Activated T-helper 17 cell treated with anti-CD3 and anti-CD28 coated beads, Interleukin-2, amount 50 U/mL, for 72 hours (primary cell): ENCODE measurements at regions not wholly inside any gene's neighbourhood (a gene's known extent, or its start where the extent isn't known, plus 50 kb on each side); places are given as distances from the start of the nearest gene placed in this dataset.

Source experiments
- ATAC-seq: fragments of 150-1000 bp; cut with Tn5 transposase; replicated peaks from 2 replicates; pipeline ENCODE4 v1.10.0; 2021; ENCODE audit warnings: mild to moderate bottlenecking, moderate library complexity
- H3K27ac Mint-ChIP-seq: one replicate; pipeline ENCODE4 v1.8.0; 2022; ENCODE audit warnings: mixed read lengths
- H3K27me3 Mint-ChIP-seq: one replicate; pipeline ENCODE4 v1.8.0; 2022; ENCODE audit warnings: mixed read lengths
- H3K36me3 Mint-ChIP-seq: one replicate; pipeline ENCODE4 v1.8.0; 2022; ENCODE audit warnings: low read depth, mild to moderate bottlenecking, mixed read lengths
- H3K4me1 Mint-ChIP-seq: one replicate; pipeline ENCODE4 v1.8.0; 2022; ENCODE audit warnings: mixed read lengths
- H3K4me3 Mint-ChIP-seq: one replicate; pipeline ENCODE4 v1.8.0; 2022; ENCODE audit warnings: mild to moderate bottlenecking, mixed read lengths
- H3K9me3 Mint-ChIP-seq: one replicate; pipeline ENCODE4 v1.8.0; 2022; ENCODE audit warnings: mixed read lengths

DNA sequence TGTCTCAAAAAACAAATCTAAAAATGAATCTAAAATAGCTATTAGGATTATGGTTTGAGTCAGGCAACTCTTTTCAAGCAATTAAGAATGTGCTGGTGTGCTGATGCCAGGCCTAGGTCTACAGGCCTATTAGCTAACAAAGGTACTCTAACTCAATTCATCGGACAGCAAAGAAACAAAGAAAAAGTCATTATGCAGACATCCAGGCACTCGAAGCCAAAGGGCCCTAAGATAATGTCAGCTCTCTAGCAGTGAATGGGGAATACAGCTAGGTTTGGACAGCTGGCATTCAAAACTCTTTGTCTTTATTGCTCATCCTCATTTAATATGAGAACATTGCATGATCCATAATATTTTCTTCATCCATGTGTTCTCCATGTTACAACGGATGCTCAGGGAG, 108.5 kb downstream of the TMEM114 start:
- Mint-ChIP-seq H3K9me3 (no peaks in the 10 kb centered on the region), H3K4me3 (no peak overlapping the region), H3K36me3 (no peaks in the 10 kb centered on the region), H3K27ac (no peak overlapping the region), H3K27me3 (peaks cover 3% of the 10 kb centered on the region), H3K4me1 (no peaks in the 10 kb centered on the region)
- ATAC-seq = no peak

DNA sequence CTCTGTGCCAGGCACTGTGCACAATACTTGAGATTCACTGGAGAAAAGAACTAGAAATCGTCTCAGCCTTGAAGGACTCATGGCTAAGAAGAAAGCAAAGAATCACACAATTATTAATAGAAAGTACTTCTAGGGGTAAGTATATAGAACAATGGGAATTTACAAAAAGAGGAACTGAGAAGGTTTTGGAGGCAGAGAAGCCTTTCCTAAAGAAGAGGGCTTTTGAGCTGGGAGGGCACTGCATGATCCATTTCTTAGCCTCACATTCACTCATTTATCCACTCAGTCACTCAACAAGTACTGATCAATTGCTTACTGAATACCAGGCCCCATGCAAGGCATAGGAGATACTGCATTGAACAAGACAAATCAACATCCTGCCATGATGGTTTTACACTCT, 113.5 kb downstream of the TMEM114 start:
- Mint-ChIP-seq H3K4me1 (no peaks in the 10 kb centered on the region), H3K27me3 (peaks cover 3% of the 10 kb centered on the region), H3K4me3 (no peak overlapping the region)

DNA sequence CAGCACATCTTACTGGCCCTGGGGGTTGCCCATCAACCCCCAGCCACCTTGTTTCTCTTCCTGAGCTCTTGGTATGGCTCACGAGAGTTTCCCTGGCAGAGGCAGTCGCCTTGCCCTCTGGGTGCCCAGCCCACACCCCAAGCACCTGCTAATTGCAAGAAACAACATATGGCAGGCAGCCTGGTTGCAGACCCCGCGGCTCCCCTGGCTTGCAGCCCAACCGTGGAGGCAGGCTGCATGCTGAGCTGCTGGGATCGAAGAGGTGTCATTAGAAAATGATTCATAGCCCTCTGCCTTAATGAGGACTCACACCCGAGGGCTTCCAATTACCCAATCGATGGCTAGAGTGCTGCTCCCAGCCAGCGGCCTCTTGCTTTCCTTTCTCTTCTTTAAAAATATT, 115.7 kb downstream of the TMEM114 start:
- H3K4me3 Mint-ChIP-seq = no peak overlapping the region
- H3K9me3 Mint-ChIP-seq = peaks cover 5% of the 10 kb centered on the region
- no peaks in the 10 kb centered on the region for H3K4me1 Mint-ChIP-seq
- H3K27ac Mint-ChIP-seq = no peak overlapping the region
- H3K27me3 Mint-ChIP-seq = peaks cover 3% of the 10 kb centered on the region
- no peak for ATAC-seq
- H3K36me3 Mint-ChIP-seq = no peaks in the 10 kb centered on the region

More for the DNA sequence above, 113.5 kb downstream of the TMEM114 start:
- ATAC-seq = no peak
- H3K9me3 Mint-ChIP-seq = peaks cover 5% of the 10 kb centered on the region
- no peaks in the 10 kb centered on the region for H3K36me3 Mint-ChIP-seq
- H3K27ac Mint-ChIP-seq = no peak overlapping the region

DNA sequence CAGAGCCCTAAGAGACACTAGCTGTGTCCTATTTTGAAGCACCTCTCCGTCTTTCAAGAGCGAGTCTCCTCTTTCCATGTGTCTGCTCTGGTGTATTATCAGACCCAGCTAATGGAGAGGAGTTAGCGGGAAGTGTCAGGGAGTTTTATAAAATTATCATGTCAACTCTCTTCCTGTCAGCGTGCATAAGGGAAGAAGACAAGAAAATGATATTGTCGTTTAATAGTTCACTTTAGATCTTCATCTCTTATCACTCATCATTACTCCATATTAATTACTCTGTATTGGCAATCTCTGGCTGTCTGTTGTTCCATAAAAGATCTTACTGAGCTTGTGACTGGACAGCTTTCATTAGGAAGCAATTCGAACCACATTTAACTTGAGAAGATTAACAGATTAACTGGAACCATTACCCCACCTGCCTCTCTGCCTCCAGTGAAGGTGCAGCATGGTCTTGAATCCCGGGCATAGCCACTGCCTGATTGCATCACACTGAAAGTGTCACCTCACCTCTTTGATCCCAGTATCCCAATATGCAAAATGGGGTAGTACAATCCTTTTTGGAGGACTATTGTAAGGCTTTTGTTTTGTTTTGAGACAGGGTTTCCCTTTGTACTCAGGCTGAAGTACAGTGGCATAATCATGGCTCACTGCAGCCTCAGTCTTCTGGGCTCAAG, 121.1 kb downstream of the TMEM114 start:
- H3K9me3 Mint-ChIP-seq = no peaks in the 10 kb centered on the region
- peaks cover 7% of the 10 kb centered on the region for H3K27me3 Mint-ChIP-seq
- H3K27ac Mint-ChIP-seq = no peak overlapping the region
- no peaks in the 10 kb centered on the region for H3K36me3 Mint-ChIP-seq
- no peak overlapping the region for H3K4me3 Mint-ChIP-seq
- no peak for ATAC-seq
- no peaks in the 10 kb centered on the region for H3K4me1 Mint-ChIP-seq

DNA sequence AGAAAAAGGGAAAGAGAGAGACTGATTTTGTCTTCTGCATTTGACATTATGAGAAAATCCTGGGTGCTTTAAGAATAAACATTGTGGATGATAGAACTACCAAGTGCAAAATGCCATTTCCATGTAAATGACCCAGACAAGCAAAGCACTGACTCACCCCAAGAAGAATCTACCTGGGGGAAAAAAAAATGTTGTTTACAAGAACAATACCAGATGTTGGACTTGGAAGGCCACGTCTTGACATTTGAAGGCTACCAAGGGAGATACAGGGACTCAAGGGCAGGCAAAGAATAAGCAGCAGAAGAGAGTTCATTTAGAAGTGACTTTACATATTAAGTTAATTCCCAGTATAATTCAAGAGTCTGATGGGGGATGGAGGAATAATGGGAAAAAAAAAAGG, 125.3 kb downstream of the TMEM114 start:
- H3K4me1 Mint-ChIP-seq = no peaks in the 10 kb centered on the region
- H3K27me3 Mint-ChIP-seq = peaks cover 10% of the 10 kb centered on the region
- H3K36me3 Mint-ChIP-seq = no peaks in the 10 kb centered on the region
- no peak for ATAC-seq
- no peak overlapping the region for H3K4me3 Mint-ChIP-seq
- H3K27ac Mint-ChIP-seq = no peak overlapping the region
- no peaks in the 10 kb centered on the region for H3K9me3 Mint-ChIP-seq

DNA sequence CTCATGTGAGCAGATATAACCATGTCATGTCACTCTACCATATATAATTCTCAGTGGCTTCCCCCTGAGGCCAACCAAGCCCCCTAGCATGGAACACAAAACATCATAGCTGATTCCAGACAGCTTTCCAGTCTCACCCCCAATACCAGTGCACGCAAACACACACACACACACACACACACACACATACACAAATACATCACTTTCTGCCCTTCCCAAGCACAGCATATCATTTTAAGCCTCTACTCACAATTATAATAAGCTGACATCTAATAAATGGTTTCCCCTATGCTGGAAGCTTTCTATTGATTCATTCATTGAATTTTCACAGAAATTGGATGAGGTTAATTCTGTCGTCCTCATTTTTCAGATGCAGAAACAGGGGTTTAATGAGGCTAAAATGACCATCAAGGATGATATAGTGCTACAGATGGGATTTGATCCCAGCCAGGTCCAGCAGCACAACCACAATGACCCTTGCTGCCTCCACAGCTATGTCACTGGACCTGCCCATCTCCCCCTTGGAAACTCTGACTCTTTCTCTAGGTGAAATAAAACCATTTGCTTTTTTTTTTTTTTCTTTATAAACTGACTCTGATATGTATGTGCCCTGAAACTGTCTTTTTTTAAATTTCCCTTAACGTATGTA, 131.1 kb downstream of the TMEM114 start:
- Mint-ChIP-seq H3K27ac (no peak overlapping the region), H3K36me3 (no peaks in the 10 kb centered on the region), H3K4me3 (no peak overlapping the region), H3K27me3 (peaks cover 3% of the 10 kb centered on the region), H3K4me1 (no peaks in the 10 kb centered on the region), H3K9me3 (no peaks in the 10 kb centered on the region)
- ATAC-seq = no peak

DNA sequence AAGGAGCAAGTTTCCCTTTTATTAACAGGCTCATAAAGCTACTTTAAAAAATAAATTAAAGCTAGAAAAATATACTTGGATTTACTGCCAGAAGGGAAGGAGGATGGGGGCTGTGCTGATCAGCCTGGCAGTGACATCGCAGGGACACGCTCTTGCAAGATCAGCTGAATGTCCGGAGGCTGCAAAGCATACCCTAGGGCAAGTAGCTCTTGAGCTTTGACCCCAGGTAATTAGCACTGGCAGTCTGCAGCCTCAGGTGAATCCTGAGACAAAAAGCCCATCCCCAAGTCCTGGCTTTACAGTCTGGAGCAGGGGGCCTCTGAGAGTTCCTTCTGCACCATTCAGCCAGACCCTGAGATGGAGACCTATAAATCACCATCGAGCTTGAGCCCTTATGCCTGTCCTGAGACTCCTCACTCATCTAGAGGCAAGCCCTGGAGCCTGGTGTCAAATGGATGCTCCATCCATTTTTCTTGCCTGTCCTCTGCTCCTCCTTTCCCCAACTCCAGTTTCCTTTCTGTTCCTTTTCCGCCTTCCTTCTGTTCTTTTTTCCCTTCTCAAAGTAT, 131.7 kb downstream of the TMEM114 start:
- ATAC-seq = no peak
- Mint-ChIP-seq H3K4me3 (no peak overlapping the region), H3K4me1 (no peaks in the 10 kb centered on the region), H3K27ac (no peak overlapping the region), H3K27me3 (peaks cover 3% of the 10 kb centered on the region), H3K36me3 (no peaks in the 10 kb centered on the region), H3K9me3 (no peaks in the 10 kb centered on the region)

DNA sequence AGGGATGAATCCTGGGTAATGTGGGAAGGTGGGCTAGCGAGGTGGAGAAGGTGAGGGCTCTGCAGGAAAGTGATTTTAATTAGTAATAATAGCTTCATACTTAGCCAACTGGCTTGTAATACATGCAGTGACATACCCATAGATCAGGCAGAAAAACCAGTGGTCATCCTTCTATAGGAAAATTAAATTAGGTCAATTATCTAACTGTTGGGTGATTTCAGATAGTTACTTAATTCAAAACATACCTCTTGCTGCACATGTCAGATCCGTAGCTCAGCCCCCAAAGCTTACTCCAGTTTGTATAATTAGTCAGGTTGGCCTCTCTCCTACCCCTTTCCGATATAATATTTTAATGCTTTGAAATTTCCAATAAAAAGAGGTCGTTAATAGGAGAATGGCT, 137.0 kb downstream of the TMEM114 start:
- H3K27me3 Mint-ChIP-seq = peaks cover 5% of the 10 kb centered on the region
- ATAC-seq = no peak

DNA sequence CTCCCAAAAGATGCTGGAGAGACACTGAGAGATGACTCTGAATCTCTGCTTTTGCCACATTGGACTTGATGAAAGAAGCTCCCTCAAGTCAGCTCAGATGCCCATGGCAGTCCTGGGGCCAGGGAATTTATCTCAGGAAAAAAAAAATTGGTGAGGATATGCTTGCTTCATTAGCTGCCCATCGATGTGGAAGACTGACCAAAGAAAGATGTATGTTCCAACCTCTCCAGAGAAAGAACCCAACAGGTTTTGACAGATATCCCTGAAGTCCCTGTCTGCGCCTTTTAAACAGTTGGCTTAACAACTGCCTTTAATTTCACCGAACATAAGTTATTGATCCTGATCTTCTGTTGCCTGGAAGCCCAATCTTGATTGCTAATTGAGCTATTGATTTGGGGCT, 137.4 kb downstream of the TMEM114 start:
- Mint-ChIP-seq H3K4me1 (no peaks in the 10 kb centered on the region), H3K36me3 (no peaks in the 10 kb centered on the region), H3K27ac (no peak overlapping the region), H3K27me3 (peaks cover 5% of the 10 kb centered on the region), H3K4me3 (no peak overlapping the region), H3K9me3 (peaks cover 3% of the 10 kb centered on the region)
- ATAC-seq = no peak

More for the DNA sequence above, 137.0 kb downstream of the TMEM114 start:
- Mint-ChIP-seq H3K4me3 (no peak overlapping the region), H3K36me3 (no peaks in the 10 kb centered on the region), H3K9me3 (peaks cover 3% of the 10 kb centered on the region), H3K27ac (no peak overlapping the region), H3K4me1 (no peaks in the 10 kb centered on the region)

DNA sequence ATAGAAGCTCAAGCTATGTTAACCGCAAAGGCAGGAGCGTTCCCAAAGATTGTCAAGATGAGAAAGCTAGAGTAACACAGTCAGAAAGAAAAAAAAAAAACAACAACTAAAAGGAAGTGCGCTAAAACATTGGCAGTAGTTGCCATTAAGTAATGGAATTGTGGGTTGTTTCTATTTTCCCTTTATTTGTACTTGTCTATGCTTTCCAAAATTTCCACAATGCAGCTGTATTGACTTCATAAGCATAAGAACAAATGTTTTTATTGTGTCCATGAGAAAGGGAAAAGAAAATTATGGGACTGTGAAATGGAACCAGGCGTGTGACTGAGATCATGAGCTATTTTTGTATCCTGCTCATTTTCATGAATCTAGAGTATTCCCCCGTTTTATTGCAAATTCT, 153.4 kb downstream of the TMEM114 start:
- H3K27ac Mint-ChIP-seq = no peak overlapping the region
- no peaks in the 10 kb centered on the region for H3K4me1 Mint-ChIP-seq
- H3K36me3 Mint-ChIP-seq = no peaks in the 10 kb centered on the region
- H3K4me3 Mint-ChIP-seq = no peak overlapping the region
- no peak for ATAC-seq
- H3K27me3 Mint-ChIP-seq = no peaks in the 10 kb centered on the region
- H3K9me3 Mint-ChIP-seq = peaks cover 3% of the 10 kb centered on the region

DNA sequence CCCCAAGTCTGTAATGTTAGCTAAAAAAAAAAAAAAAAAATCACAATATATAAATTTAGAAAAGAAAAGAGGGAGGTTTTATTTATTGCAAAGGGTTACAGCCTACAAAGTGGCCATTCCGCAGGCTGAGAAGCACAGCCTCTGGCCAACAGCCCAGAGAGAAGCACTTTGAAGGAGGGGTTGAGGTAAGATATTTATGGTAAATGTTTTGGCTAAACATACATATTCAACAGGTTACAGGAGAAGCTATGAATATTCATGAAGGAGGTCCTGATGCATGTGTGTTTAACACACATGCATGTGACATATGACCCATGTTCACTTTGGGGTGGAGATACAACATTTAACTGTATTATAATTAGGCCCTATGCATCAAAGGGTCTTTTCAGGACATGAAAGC, 158.5 kb downstream of the TMEM114 start:
- peaks cover 6% of the 10 kb centered on the region for H3K9me3 Mint-ChIP-seq
- no peaks in the 10 kb centered on the region for H3K36me3 Mint-ChIP-seq
- no peak for ATAC-seq
- no peak overlapping the region for H3K27ac Mint-ChIP-seq
- no peak overlapping the region for H3K4me3 Mint-ChIP-seq
- H3K27me3 Mint-ChIP-seq = peaks cover 3% of the 10 kb centered on the region
- no peaks in the 10 kb centered on the region for H3K4me1 Mint-ChIP-seq

DNA sequence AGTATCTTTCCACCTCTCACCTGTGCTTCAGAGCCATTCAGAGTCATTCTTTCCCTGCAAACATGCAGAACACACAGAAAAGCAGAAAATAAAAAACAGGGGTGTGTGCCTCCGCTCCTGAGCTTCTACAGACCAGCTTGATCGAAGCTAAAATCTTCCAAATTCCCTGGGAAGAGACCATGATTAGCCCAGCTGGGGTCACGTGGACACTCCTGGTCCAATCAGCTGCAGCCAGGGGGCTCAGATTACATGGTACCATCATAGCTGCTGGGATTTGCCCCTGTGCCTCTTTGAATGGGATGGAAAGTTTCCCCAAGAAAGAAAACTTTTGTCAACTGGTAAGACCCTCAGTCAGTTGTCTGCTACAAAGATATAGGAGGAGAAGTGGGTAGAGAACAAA, 159.9 kb downstream of the TMEM114 start:
- Mint-ChIP-seq H3K4me1 (no peaks in the 10 kb centered on the region), H3K9me3 (peaks cover 6% of the 10 kb centered on the region), H3K4me3 (no peak overlapping the region), H3K27ac (no peak overlapping the region), H3K27me3 (peaks cover 3% of the 10 kb centered on the region), H3K36me3 (no peaks in the 10 kb centered on the region)
- ATAC-seq = no peak

DNA sequence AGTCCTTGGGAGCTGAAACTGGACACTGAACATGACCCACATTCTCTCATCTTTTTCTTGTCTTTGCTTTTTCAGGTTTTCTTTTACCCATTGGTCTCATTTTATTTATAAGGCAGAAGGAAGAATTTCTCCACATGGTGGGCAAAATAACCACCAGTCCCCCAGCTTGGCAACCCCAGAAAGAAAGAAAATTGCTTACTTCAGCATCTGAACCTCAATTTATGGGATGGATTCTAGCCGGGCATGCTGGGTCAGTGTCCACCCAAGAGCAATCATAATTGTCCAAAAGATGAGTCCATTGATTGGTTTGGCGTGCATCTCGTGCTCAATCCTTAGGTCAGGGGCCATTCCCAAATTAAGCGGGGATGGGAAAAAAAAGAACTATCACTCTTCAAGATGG, 163.7 kb downstream of the TMEM114 start:
- H3K9me3 Mint-ChIP-seq = peaks cover 6% of the 10 kb centered on the region
- no peak overlapping the region for H3K27ac Mint-ChIP-seq
- peaks cover 3% of the 10 kb centered on the region for H3K27me3 Mint-ChIP-seq
- H3K4me1 Mint-ChIP-seq = no peaks in the 10 kb centered on the region
- H3K36me3 Mint-ChIP-seq = no peaks in the 10 kb centered on the region
- no peak overlapping the region for H3K4me3 Mint-ChIP-seq
- no peak for ATAC-seq

DNA sequence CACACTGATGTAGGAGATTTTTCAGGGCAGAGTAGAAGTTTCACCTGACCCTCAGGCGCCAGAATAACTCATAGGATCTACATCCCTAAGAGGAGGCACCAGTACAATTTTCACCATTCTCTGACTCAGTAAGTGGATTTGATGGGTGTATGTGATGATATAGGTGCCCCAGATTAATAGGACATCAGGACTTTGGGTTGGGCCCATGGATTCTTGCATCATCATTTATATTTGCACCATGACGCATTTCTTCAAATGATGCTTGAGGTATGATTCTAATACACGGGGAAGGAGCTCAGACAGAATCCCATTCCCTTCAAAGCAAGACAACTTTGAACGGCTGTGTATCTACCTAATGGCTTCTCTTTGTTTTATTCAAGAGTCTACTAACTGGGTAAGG, 173.2 kb downstream of the TMEM114 start:
- no peak overlapping the region for H3K27ac Mint-ChIP-seq
- ATAC-seq = no peak
- no peaks in the 10 kb centered on the region for H3K27me3 Mint-ChIP-seq
- no peaks in the 10 kb centered on the region for H3K4me1 Mint-ChIP-seq
- no peak overlapping the region for H3K4me3 Mint-ChIP-seq
- no peaks in the 10 kb centered on the region for H3K36me3 Mint-ChIP-seq
- H3K9me3 Mint-ChIP-seq = peaks cover 4% of the 10 kb centered on the region

DNA sequence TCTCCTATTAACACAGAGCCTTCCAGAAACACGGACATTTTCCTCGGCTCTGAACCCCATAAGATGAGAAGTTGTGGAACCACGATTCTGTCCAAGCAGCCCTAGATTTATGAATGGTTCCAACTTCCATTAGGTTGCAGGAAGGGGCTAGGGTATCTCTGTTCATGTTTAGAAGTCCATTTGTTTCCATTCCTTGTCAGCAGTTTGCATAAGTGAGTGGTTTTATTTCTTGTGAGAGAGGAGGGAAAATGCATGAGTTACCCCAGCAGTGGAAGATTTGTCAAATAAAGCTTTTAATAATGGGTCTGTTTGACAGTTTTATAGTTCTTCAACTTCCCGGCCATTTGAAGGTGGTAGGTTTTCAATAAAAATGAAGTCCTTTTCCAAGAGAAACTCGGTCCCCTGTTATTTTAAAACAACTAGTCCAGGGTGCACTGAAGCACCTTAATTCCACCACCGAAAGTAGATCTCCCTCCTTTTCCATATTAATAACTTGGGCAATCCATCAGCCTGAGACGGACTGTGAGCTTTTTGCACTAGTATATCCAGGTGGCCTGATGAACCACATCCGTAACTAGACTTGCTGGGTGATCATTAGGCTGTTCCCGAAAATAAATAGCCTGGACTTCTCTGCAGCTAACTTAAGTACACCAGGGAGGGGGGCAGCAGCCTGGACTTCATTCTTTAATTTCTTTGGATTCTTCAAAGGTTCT, 181.3 kb downstream of the TMEM114 start:
- H3K27me3 Mint-ChIP-seq = no peaks in the 10 kb centered on the region
- H3K27ac Mint-ChIP-seq = no peak overlapping the region

More for the DNA sequence above, 181.3 kb downstream of the TMEM114 start:
- H3K4me1 Mint-ChIP-seq = no peaks in the 10 kb centered on the region
- H3K36me3 Mint-ChIP-seq = no peaks in the 10 kb centered on the region
- H3K4me3 Mint-ChIP-seq = no peak overlapping the region
- peaks cover 13% of the 10 kb centered on the region for H3K9me3 Mint-ChIP-seq
- no peak for ATAC-seq
